HG03457 (cell line): ENCODE measurements at regions not wholly inside any gene's neighbourhood (a gene's known extent, or its start where the extent isn't known, plus 50 kb on each side); places are given as distances from the start of the nearest gene placed in this dataset.

ENCODE experiments used
- ATAC-seq: cut with Tn5 transposase; IDR thresholded peaks from one replicate; pipeline ENCODE4 v1.9.1; 2021; ENCODE audit warnings: moderate number of reproducible peaks; ENCODE audit not compliant: unreplicated experiment

GRCh38 chr13:70424928-70425327 lies 316.7 kb upstream of the KLHL1 start:
- no peak for ATAC-seq

GRCh38 chr13:70424428-70424827 lies 316.2 kb upstream of the KLHL1 start:
- no peak for ATAC-seq

GRCh38 chr13:70415136-70415535 lies 306.9 kb upstream of the KLHL1 start:
- no peak for ATAC-seq

GRCh38 chr13:70408865-70409264 lies 300.6 kb upstream of the KLHL1 start:
- ATAC-seq, result no peak

- ATAC-seq, result no peak
Observed at GRCh38 chr13:70407486-70407885, 299.2 kb upstream of the KLHL1 start.

- ATAC-seq, result no peak
Observed at GRCh38 chr13:70405266-70405665, 297.0 kb upstream of the KLHL1 start.

- no peak for ATAC-seq
Observed at GRCh38 chr13:70394031-70394548, 285.8 kb upstream of the KLHL1 start.

GRCh38 chr13:70391678-70392077 lies 283.4 kb upstream of the KLHL1 start:
- no peak for ATAC-seq

- ATAC-seq, result no peak
Observed at GRCh38 chr13:70390968-70391367, 282.7 kb upstream of the KLHL1 start.

- no peak for ATAC-seq
Observed at GRCh38 chr13:70390064-70390463, 281.8 kb upstream of the KLHL1 start.

- ATAC-seq, result no peak
Observed at GRCh38 chr13:70388935-70389334, 280.7 kb upstream of the KLHL1 start.

- ATAC-seq, result no peak
Observed at GRCh38 chr13:70386919-70387318, 278.7 kb upstream of the KLHL1 start.

- no peak for ATAC-seq
Observed at GRCh38 chr13:70385852-70386251, 277.6 kb upstream of the KLHL1 start.

GRCh38 chr13:70384156-70384555 lies 275.9 kb upstream of the KLHL1 start:
- no peak for ATAC-seq

- no peak for ATAC-seq
Observed at GRCh38 chr13:70380809-70381208, 272.6 kb upstream of the KLHL1 start.

- no peak for ATAC-seq
Observed at GRCh38 chr13:70375718-70376117, 267.5 kb upstream of the KLHL1 start.

- ATAC-seq, result no peak
Observed at GRCh38 chr13:70370924-70371323, 262.7 kb upstream of the KLHL1 start.

GRCh38 chr13:70366720-70367119 lies 258.5 kb upstream of the KLHL1 start:
- ATAC-seq, result no peak

GRCh38 chr13:70363991-70364390 lies 255.7 kb upstream of the KLHL1 start:
- ATAC-seq, result no peak

GRCh38 chr13:70362820-70363570 lies 254.7 kb upstream of the KLHL1 start:
- no peak for ATAC-seq

GRCh38 chr13:70357031-70357430 lies 248.8 kb upstream of the KLHL1 start:
- ATAC-seq, result no peak

GRCh38 chr13:70353096-70353495 lies 244.8 kb upstream of the KLHL1 start:
- no peak for ATAC-seq
